Glutamatergic neuron (in vitro differentiated cells): ENCODE measurements at regions not wholly inside any gene's neighbourhood (a gene's known extent, or its start where the extent isn't known, plus 50 kb on each side); places are given as distances from the start of the nearest gene placed in this dataset.

ENCODE experiments used
- DNase-seq: peaks from one replicate; pipeline ENCODE4 v3.0.0; 2022
- H3K27ac Mint-ChIP-seq: one replicate; pipeline ENCODE4 v1.8.0; 2020; ENCODE audit warnings: mild to moderate bottlenecking, mixed read lengths, inconsistent platforms; ENCODE audit not compliant: unreplicated experiment
- H3K27me3 Mint-ChIP-seq: one replicate; pipeline ENCODE4 v1.8.0; 2020; ENCODE audit warnings: mild to moderate bottlenecking, moderate library complexity, mixed read lengths, inconsistent platforms; ENCODE audit not compliant: unreplicated experiment
- H3K36me3 Mint-ChIP-seq: one replicate; pipeline ENCODE4 v1.8.0; 2020; ENCODE audit warnings: mild to moderate bottlenecking, mixed read lengths, inconsistent platforms; ENCODE audit not compliant: unreplicated experiment
- H3K4me1 Mint-ChIP-seq: one replicate; pipeline ENCODE4 v1.8.0; 2020; ENCODE audit warnings: mild to moderate bottlenecking, low read depth, mixed read lengths, inconsistent platforms; ENCODE audit not compliant: unreplicated experiment
- H3K4me3 Mint-ChIP-seq: one replicate; pipeline ENCODE4 v1.8.0; 2020; ENCODE audit warnings: mild to moderate bottlenecking, mixed read lengths, inconsistent platforms; ENCODE audit not compliant: unreplicated experiment
- H3K9me3 Mint-ChIP-seq: one replicate; pipeline ENCODE4 v1.8.0; 2020; ENCODE audit warnings: mild to moderate bottlenecking, moderate library complexity, mixed read lengths, inconsistent platforms; ENCODE audit not compliant: unreplicated experiment
- TF ChIP-seq, protein P1 (sequence below): fragments of 200-600 bp; sonication (generic); IDR thresholded peaks from one replicate; pipeline ENCODE4 v1.5.0; 2021; ENCODE audit not compliant: partially characterized antibody, unreplicated experiment

DNA sequence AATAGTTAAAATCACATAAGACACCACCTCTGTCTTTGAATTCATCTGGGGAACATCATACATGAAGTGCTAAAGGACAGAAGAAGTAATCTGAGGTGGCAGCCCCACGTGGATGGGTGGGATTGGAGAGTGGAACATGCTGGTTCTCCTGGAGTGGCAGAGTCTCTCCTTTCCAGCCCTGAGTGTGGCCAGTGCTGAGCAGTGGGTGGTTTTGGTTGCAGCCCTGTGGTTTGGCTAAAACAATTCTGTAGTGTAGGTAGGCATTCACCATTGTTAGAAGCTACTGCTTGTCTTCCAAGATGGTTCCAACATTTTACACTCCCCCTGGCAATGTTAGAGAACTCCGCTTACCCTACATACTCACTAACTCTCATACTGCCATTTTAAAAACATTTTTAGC is 396.4 kb upstream of the MEX3C start:
- Mint-ChIP-seq H3K4me3 (no peak overlapping the region), H3K36me3 (peaks cover 5% of the 10 kb centered on the region), H3K4me1 (no peaks in the 10 kb centered on the region), H3K9me3 (peaks cover 5% of the 10 kb centered on the region), H3K27ac (no peak overlapping the region), H3K27me3 (peaks cover 2% of the 10 kb centered on the region)
- TF ChIP-seq, protein P1, sequence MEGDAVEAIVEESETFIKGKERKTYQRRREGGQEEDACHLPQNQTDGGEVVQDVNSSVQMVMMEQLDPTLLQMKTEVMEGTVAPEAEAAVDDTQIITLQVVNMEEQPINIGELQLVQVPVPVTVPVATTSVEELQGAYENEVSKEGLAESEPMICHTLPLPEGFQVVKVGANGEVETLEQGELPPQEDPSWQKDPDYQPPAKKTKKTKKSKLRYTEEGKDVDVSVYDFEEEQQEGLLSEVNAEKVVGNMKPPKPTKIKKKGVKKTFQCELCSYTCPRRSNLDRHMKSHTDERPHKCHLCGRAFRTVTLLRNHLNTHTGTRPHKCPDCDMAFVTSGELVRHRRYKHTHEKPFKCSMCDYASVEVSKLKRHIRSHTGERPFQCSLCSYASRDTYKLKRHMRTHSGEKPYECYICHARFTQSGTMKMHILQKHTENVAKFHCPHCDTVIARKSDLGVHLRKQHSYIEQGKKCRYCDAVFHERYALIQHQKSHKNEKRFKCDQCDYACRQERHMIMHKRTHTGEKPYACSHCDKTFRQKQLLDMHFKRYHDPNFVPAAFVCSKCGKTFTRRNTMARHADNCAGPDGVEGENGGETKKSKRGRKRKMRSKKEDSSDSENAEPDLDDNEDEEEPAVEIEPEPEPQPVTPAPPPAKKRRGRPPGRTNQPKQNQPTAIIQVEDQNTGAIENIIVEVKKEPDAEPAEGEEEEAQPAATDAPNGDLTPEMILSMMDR, result no peak
- no peak for DNase-seq

DNA sequence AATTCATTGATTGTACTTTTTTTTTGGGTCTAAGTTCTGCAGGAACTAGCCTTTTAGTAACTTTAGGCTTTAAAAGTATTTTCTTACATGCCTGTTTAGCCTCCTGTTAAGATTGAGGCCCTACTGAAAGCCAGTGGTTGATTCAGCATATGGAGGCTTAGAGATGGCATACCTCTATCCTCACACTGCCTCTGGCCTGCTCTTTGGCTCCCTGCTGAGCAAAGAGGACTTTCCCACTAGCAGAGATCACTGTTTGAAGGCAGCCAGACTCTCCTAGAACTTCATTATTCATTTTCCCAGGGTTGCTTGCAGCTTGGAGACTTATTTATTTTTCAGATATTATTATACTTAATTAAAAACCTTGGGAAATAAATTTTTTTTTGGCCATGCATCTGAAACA is 405.6 kb upstream of the MEX3C start:
- Mint-ChIP-seq H3K4me1 (no peaks in the 10 kb centered on the region), H3K36me3 (no peaks in the 10 kb centered on the region), H3K9me3 (peaks cover 3% of the 10 kb centered on the region), H3K4me3 (no peak overlapping the region), H3K27me3 (no peaks in the 10 kb centered on the region), H3K27ac (no peak overlapping the region)
- TF ChIP-seq, protein P1, result no peak
- no peak for DNase-seq

DNA sequence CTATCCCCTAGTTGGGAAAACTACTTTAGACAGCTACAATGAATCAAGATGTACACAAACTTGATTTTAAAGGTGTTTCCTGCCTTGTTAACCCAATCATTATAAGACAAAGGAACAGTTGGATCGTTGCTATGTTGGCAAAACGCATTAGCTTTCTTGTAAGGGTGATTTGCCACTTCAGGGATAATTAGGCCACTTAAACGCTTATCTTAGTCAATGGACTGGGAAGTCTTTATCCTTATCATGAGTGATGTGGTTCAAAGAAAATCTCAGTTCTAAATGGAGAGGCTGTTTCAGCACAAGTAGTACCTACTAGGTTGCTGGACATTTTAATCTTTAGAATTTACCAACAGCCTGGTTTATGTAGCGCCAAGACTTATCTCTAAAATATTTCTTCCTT is 406.1 kb upstream of the MEX3C start:
- H3K27ac Mint-ChIP-seq, result no peak overlapping the region
- peaks cover 2% of the 10 kb centered on the region for H3K9me3 Mint-ChIP-seq
- H3K4me1 Mint-ChIP-seq, result no peaks in the 10 kb centered on the region
- no peaks in the 10 kb centered on the region for H3K36me3 Mint-ChIP-seq
- DNase-seq, result no peak
- H3K4me3 Mint-ChIP-seq, result no peak overlapping the region
- no peaks in the 10 kb centered on the region for H3K27me3 Mint-ChIP-seq
- TF ChIP-seq, protein P1, result no peak

DNA sequence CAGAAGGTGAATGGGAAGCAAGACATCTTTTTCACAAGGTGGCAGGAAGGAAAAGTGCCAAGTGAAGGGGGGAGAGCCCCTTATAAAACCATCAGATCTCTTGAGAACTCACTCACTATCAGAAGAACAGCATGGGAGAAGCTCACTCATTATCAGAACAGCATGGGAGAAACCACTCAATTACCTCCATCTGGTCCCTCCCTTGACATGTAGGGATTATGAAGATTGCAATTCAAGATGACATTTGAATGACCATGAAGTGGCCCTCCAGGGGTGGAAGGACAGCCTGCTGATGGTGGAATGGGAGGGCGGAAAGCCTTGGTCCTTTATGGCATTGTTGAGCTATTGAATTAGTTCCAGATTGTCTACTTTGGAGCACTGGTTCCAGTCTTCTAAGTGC is 413.0 kb upstream of the MEX3C start:
- H3K27ac Mint-ChIP-seq, result no peak overlapping the region
- TF ChIP-seq, protein P1, result no peak
- peaks cover 4% of the 10 kb centered on the region for H3K4me1 Mint-ChIP-seq
- H3K9me3 Mint-ChIP-seq, result no peaks in the 10 kb centered on the region
- H3K27me3 Mint-ChIP-seq, result peaks cover under 1% of the 10 kb centered on the region
- H3K36me3 Mint-ChIP-seq, result no peaks in the 10 kb centered on the region
- H3K4me3 Mint-ChIP-seq, result no peak overlapping the region
- no peak for DNase-seq

DNA sequence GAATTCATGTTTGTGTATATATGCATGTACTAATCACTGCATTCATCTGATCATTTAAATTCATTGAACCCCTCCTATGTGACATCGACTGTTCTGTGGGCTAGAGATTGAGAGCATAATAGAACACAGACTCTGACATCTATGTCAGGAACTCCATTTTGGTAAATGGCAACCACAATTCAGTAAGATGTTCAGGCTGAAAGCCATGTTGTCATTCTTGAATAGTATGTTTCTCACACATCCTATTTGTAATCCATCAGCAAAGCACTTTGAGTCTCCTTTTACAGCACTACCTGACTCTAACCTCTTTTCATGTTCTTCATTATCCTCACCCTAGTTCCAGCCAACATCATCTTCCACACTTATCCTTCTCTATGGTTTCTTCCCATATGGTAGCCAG is 413.8 kb upstream of the MEX3C start:
- Mint-ChIP-seq H3K9me3 (peaks cover 2% of the 10 kb centered on the region), H3K36me3 (no peaks in the 10 kb centered on the region), H3K4me1 (peaks cover 4% of the 10 kb centered on the region), H3K4me3 (no peak overlapping the region), H3K27me3 (peaks cover 2% of the 10 kb centered on the region), H3K27ac (no peak overlapping the region)
- TF ChIP-seq, protein P1, result no peak
- no peak for DNase-seq
